ENCODE measurements at regions not wholly inside any gene's neighbourhood (a gene's known extent, or its start where the extent isn't known, plus 50 kb on each side); places are given as distances from the start of the nearest gene placed in this dataset.

DNA sequence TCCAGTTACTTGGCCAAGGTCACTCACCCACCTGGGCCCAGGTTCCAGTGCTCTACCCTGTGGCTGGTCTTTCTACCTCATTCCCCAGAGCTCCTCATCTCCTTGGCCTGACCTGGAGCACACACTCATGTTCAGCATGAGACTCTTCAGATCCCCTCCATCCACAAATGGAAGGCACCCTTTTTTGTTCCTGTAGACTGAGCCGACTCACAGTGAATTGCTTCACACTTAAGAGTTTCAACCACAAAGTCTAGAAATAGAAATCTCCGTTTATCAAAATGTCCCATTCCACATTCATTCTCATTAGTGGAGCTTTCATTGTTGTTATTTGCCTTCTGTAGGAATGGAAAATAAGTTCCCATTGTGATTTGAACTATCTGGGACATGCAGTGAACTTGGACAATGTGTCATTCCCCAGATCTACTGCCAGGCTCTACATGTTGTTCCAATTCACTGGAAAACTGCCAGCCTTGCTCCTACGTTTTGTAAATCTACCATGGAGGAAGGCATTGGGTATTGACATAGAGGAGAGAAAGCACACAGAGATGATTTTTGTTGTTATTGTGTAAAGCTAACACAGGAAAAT is 125.3 kb upstream of the CELF2 start:
- TF ChIP-seq GABPA (IDR thresholded peaks at IDR 0.05 in 1 of 2, conservative IDR thresholded peaks at IDR 0.05 in 1 of 2), result no peak
- TF ChIP-seq SP1 (IDR thresholded peaks at IDR 0.05), result no peak
- TF ChIP-seq, protein P1, sequence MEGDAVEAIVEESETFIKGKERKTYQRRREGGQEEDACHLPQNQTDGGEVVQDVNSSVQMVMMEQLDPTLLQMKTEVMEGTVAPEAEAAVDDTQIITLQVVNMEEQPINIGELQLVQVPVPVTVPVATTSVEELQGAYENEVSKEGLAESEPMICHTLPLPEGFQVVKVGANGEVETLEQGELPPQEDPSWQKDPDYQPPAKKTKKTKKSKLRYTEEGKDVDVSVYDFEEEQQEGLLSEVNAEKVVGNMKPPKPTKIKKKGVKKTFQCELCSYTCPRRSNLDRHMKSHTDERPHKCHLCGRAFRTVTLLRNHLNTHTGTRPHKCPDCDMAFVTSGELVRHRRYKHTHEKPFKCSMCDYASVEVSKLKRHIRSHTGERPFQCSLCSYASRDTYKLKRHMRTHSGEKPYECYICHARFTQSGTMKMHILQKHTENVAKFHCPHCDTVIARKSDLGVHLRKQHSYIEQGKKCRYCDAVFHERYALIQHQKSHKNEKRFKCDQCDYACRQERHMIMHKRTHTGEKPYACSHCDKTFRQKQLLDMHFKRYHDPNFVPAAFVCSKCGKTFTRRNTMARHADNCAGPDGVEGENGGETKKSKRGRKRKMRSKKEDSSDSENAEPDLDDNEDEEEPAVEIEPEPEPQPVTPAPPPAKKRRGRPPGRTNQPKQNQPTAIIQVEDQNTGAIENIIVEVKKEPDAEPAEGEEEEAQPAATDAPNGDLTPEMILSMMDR (IDR thresholded peaks at IDR 0.05; ENCODE audit: low read depth, low read length, missing input control), result no peak
- TF ChIP-seq RAD21 (IDR thresholded peaks at IDR 0.05), result no peak
- TF ChIP-seq TAF1 (conservative IDR thresholded peaks at IDR 0.05), result no peak
- no peak for TF ChIP-seq JUND (IDR thresholded peaks at IDR 0.05)
- no peak for TF ChIP-seq HNF4A (conservative IDR thresholded peaks at IDR 0.05)
- TF ChIP-seq, protein P2, sequence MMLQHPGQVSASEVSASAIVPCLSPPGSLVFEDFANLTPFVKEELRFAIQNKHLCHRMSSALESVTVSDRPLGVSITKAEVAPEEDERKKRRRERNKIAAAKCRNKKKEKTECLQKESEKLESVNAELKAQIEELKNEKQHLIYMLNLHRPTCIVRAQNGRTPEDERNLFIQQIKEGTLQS (IDR thresholded peaks at IDR 0.05), result no peak
- TF ChIP-seq YY1 (IDR thresholded peaks at IDR 0.05), result no peak
- no peak for TF ChIP-seq RXRA (IDR thresholded peaks at IDR 0.05)
- TF ChIP-seq EGR1 (IDR thresholded peaks at IDR 0.05; ENCODE audit: low read depth in 2 of 2), result no peak
- TF ChIP-seq, protein P3, sequence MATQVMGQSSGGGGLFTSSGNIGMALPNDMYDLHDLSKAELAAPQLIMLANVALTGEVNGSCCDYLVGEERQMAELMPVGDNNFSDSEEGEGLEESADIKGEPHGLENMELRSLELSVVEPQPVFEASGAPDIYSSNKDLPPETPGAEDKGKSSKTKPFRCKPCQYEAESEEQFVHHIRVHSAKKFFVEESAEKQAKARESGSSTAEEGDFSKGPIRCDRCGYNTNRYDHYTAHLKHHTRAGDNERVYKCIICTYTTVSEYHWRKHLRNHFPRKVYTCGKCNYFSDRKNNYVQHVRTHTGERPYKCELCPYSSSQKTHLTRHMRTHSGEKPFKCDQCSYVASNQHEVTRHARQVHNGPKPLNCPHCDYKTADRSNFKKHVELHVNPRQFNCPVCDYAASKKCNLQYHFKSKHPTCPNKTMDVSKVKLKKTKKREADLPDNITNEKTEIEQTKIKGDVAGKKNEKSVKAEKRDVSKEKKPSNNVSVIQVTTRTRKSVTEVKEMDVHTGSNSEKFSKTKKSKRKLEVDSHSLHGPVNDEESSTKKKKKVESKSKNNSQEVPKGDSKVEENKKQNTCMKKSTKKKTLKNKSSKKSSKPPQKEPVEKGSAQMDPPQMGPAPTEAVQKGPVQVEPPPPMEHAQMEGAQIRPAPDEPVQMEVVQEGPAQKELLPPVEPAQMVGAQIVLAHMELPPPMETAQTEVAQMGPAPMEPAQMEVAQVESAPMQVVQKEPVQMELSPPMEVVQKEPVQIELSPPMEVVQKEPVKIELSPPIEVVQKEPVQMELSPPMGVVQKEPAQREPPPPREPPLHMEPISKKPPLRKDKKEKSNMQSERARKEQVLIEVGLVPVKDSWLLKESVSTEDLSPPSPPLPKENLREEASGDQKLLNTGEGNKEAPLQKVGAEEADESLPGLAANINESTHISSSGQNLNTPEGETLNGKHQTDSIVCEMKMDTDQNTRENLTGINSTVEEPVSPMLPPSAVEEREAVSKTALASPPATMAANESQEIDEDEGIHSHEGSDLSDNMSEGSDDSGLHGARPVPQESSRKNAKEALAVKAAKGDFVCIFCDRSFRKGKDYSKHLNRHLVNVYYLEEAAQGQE (IDR thresholded peaks at IDR 0.05), result no peak
- TF ChIP-seq, protein P4, sequence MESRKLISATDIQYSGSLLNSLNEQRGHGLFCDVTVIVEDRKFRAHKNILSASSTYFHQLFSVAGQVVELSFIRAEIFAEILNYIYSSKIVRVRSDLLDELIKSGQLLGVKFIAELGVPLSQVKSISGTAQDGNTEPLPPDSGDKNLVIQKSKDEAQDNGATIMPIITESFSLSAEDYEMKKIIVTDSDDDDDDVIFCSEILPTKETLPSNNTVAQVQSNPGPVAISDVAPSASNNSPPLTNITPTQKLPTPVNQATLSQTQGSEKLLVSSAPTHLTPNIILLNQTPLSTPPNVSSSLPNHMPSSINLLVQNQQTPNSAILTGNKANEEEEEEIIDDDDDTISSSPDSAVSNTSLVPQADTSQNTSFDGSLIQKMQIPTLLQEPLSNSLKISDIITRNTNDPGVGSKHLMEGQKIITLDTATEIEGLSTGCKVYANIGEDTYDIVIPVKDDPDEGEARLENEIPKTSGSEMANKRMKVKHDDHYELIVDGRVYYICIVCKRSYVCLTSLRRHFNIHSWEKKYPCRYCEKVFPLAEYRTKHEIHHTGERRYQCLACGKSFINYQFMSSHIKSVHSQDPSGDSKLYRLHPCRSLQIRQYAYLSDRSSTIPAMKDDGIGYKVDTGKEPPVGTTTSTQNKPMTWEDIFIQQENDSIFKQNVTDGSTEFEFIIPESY (IDR thresholded peaks at IDR 0.05), result no peak
